Natural killer cell (primary cell): ENCODE measurements at regions not wholly inside any gene's neighbourhood (a gene's known extent, or its start where the extent isn't known, plus 50 kb on each side); places are given as distances from the start of the nearest gene placed in this dataset.

Source experiments
- ATAC-seq, 3 donors: fragments of 150-1000 bp in 2 of 3; fragments of 200-7000 bp in 1 of 3; cut with Tn5 transposase; 1 replicate in 1 of 3; 2 replicates in 2 of 3; pipeline ENCODE4 v1.10.0; 2021; ENCODE audit warnings: mild to moderate bottlenecking in 2 of 3, moderate library complexity in 2 of 3
- DNase-seq, 2 donors: peaks; one replicate each; pipeline versions ENCODE4 v3.0.0 to v3.0.0-alpha.2; 2013 to 2021; ENCODE audit warnings: mixed read lengths in 1 of 2
- H3K27ac ChIP-seq: one replicate; pipeline ENCODE4 v1.5.1; 2013; ENCODE audit warnings: mild to moderate bottlenecking, low read length
- H3K27me3 ChIP-seq: one replicate; pipeline ENCODE4 v1.6.1; 2013; ENCODE audit warnings: low read length; ENCODE audit not compliant: control insufficient read depth, insufficient read depth
- H3K36me3 ChIP-seq: one replicate; pipeline ENCODE4 v1.6.1; 2013; ENCODE audit warnings: low read length; ENCODE audit not compliant: control insufficient read depth, insufficient read depth
- H3K4me1 ChIP-seq: one replicate; pipeline ENCODE4 v1.6.1; 2013; ENCODE audit warnings: low read length; ENCODE audit not compliant: control insufficient read depth, insufficient read depth
- H3K4me3 ChIP-seq: one replicate; pipeline ENCODE4 v1.5.1; 2013; ENCODE audit warnings: low read length
- H3K9me3 ChIP-seq: one replicate; pipeline ENCODE4 v1.6.1; 2013; ENCODE audit warnings: low read length; ENCODE audit not compliant: control insufficient read depth, insufficient read depth
- H3K27ac Mint-ChIP-seq, 2 donors: one replicate each; pipeline ENCODE4 v1.8.0; 2022; ENCODE audit warnings: mild to moderate bottlenecking in 2 of 2, mixed read lengths in 2 of 2, moderate library complexity in 1 of 2
- H3K27me3 Mint-ChIP-seq, 2 donors: one replicate each; pipeline ENCODE4 v1.8.0; 2022; ENCODE audit warnings: low read depth in 2 of 2, mixed read lengths in 2 of 2
- H3K36me3 Mint-ChIP-seq: one replicate; pipeline ENCODE4 v1.8.0; 2022; ENCODE audit warnings: mixed read lengths
- H3K4me1 Mint-ChIP-seq, 2 donors: one replicate each; pipeline ENCODE4 v1.8.0; 2022; ENCODE audit warnings: mixed read lengths in 2 of 2
- H3K4me3 Mint-ChIP-seq: one replicate; pipeline ENCODE4 v1.8.0; 2022; ENCODE audit warnings: mild to moderate bottlenecking, moderate library complexity, mixed read lengths
- H3K9me3 Mint-ChIP-seq, 2 donors: one replicate each; pipeline ENCODE4 v1.8.0; 2022; ENCODE audit warnings: mixed read lengths in 2 of 2
- WGBS: methylation state at CpG from one replicate; pipeline ENCODE4 v1.1.7; 2013; ENCODE audit warnings: missing lambda C conversion rate; ENCODE audit not compliant: insufficient coverage; 5-methylcytosine and 5-hydroxymethylcytosine counted together
- intact Hi-C: fragments of 100-400 bp; cut with micrococcal nuclease; formaldehyde crosslinking; loops from one replicate; pipeline ENCODE4 v1.14.2; 2022
- TF ChIP-seq, protein P1 (sequence below): fragments of 200-600 bp; IDR thresholded peaks from one replicate; pipeline ENCODE4 v1.8.0; 2022; ENCODE audit warnings: antibody characterized with exemption

DNA sequence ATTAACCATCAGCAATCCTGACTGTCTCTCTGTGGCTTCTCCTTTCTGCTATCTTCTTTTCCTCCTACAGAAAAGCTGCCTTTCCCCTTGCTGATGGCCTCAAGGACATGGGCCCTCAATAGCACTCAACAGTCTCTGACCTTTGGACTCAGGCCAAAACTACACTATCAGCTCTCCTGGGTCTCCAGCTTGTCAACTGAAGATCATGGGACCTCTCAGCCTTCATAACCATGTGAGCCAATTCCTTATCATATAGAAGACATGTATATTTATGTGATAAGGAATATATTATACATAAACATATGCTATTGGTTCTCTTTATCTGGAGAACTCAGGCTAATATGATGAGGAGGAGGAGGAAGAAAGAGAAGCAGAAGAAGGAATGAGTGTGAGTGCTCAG, 91.8 kb upstream of the GJB5 start:
- no peak for ATAC-seq
- Histone ChIP-seq H3K4me1 (no peaks in the 10 kb centered on the region), H3K4me3 (no peak overlapping the region), H3K9me3 (no peaks in the 10 kb centered on the region), H3K36me3 (no peaks in the 10 kb centered on the region), H3K27ac (no peak overlapping the region), H3K27me3 (no peaks in the 10 kb centered on the region)
- no peak for DNase-seq
- Mint-ChIP-seq H3K27ac (no peak overlapping the region), H3K9me3 (no peaks in the 10 kb centered on the region), H3K4me3 (no peak overlapping the region), H3K27me3 (peaks cover 18 to 21% of the 10 kb centered on the region in 2 donors), H3K4me1 (no peaks in the 10 kb centered on the region), H3K36me3 (no peaks in the 10 kb centered on the region)
- TF ChIP-seq, protein P1, sequence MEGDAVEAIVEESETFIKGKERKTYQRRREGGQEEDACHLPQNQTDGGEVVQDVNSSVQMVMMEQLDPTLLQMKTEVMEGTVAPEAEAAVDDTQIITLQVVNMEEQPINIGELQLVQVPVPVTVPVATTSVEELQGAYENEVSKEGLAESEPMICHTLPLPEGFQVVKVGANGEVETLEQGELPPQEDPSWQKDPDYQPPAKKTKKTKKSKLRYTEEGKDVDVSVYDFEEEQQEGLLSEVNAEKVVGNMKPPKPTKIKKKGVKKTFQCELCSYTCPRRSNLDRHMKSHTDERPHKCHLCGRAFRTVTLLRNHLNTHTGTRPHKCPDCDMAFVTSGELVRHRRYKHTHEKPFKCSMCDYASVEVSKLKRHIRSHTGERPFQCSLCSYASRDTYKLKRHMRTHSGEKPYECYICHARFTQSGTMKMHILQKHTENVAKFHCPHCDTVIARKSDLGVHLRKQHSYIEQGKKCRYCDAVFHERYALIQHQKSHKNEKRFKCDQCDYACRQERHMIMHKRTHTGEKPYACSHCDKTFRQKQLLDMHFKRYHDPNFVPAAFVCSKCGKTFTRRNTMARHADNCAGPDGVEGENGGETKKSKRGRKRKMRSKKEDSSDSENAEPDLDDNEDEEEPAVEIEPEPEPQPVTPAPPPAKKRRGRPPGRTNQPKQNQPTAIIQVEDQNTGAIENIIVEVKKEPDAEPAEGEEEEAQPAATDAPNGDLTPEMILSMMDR, result no peak
- intact Hi-C loops, result no loop called here

DNA sequence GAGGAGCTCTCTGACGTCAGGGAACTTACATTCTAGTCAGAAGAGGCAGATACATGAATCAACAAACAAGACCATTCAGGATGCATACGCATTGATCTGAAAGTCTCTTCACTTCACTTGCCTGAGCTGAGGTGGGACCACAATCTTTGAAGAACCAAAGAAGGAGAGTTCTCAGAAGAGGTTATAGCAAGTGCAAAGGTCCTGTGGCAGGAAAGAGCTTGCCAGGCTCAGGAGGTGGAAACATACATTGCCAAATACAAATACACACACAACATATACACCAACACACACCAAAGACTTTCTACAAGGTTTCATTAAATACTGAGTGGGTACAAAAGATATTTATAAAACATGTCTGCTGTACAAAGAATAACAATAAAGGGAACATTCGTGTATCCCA, 86.8 kb upstream of the GJB5 start:
- Histone ChIP-seq H3K27me3 (no peaks in the 10 kb centered on the region), H3K36me3 (no peaks in the 10 kb centered on the region), H3K27ac (no peak overlapping the region), H3K4me1 (no peaks in the 10 kb centered on the region), H3K9me3 (no peaks in the 10 kb centered on the region), H3K4me3 (no peak overlapping the region)
- H3K36me3 Mint-ChIP-seq, result no peaks in the 10 kb centered on the region
- no peak overlapping the region for H3K27ac Mint-ChIP-seq
- no peak for ATAC-seq
- 84% methylated on average over 3 of the region's 3 CpGs for WGBS
- H3K9me3 Mint-ChIP-seq, result no peaks in the 10 kb centered on the region
- TF ChIP-seq, protein P1, result no peak
- H3K27me3 Mint-ChIP-seq, result peaks cover 26 to 34% of the 10 kb centered on the region in 2 donors
- intact Hi-C loops, result no loop called here
- H3K4me1 Mint-ChIP-seq, result no peaks in the 10 kb centered on the region
- no peak for DNase-seq
- H3K4me3 Mint-ChIP-seq, result no peak overlapping the region

DNA sequence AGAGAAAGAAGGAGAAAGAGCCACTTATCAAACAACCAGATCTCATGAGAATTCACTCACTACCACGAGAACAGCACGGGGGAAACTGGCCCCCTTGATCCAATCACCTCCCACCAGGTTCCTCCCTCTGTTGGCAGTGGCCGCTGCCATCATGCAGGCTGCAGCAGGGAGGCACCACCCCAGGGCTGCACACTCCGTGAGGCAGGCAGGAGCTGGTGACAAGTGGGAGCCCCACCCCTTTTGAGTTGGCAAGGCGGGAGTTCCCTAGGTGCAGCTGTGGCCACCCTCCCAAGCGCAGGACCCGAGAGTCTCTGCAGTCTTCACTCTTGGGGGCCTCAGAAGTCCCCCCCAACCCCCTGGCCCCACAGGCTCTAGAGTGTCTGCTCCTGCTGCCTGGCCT, 83.9 kb upstream of the GJB5 start:
- no peak overlapping the region for H3K4me3 ChIP-seq
- ATAC-seq (no peak), DNase-seq (no peak)
- no peaks in the 10 kb centered on the region for H3K4me1 Mint-ChIP-seq
- H3K9me3 Mint-ChIP-seq, result no peaks in the 10 kb centered on the region
- H3K36me3 Mint-ChIP-seq, result no peaks in the 10 kb centered on the region
- H3K27me3 Mint-ChIP-seq, result peaks cover 25 to 32% of the 10 kb centered on the region in 2 donors
- H3K36me3 ChIP-seq, result no peaks in the 10 kb centered on the region
- no peaks in the 10 kb centered on the region for H3K4me1 ChIP-seq
- no peak overlapping the region for H3K27ac ChIP-seq
- H3K27me3 ChIP-seq, result no peaks in the 10 kb centered on the region
- no peak overlapping the region for H3K27ac Mint-ChIP-seq
- TF ChIP-seq, protein P1, result no peak
- intact Hi-C loops, result no loop called here
- H3K9me3 ChIP-seq, result no peaks in the 10 kb centered on the region
- 83% methylated on average over 7 of the region's 7 CpGs for WGBS
- no peak overlapping the region for H3K4me3 Mint-ChIP-seq

DNA sequence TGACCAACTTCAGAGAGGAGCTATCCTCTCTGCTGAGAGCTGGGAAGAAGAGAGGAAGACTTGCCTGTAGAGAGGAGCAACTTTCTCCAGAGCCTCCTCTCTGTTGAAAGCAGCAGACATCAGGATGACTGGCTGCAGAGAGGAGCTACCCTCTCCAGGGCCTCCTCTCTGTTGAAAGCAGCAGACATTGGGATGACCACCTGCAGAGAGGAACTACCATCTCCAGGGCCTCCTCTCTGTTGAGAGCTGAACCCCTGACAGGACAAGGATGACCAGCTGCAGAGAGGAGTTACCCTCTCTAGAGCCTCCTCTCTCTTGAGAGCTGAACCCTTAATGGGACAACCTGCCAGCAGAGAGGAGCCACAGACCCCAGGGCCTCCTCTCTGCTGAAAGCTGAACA, 83.0 kb upstream of the GJB5 start:
- no peaks in the 10 kb centered on the region for H3K36me3 Mint-ChIP-seq
- no peaks in the 10 kb centered on the region for H3K36me3 ChIP-seq
- TF ChIP-seq, protein P1, result no peak
- peaks cover 28 to 32% of the 10 kb centered on the region in 2 donors for H3K27me3 Mint-ChIP-seq
- no peaks in the 10 kb centered on the region for H3K9me3 ChIP-seq
- no peak overlapping the region for H3K4me3 Mint-ChIP-seq
- no peaks in the 10 kb centered on the region for H3K4me1 Mint-ChIP-seq
- H3K27ac ChIP-seq, result no peak overlapping the region
- intact Hi-C loops, result no loop called here
- no peaks in the 10 kb centered on the region for H3K9me3 Mint-ChIP-seq
- no peaks in the 10 kb centered on the region for H3K27me3 ChIP-seq
- ATAC-seq, result no peak
- no peak overlapping the region for H3K27ac Mint-ChIP-seq
- no peak for DNase-seq
- H3K4me1 ChIP-seq, result no peaks in the 10 kb centered on the region
- no peak overlapping the region for H3K4me3 ChIP-seq
